ENCODE measurements at regions not wholly inside any gene's neighbourhood (a gene's known extent, or its start where the extent isn't known, plus 50 kb on each side); places are given as distances from the start of the nearest gene placed in this dataset.

DNA sequence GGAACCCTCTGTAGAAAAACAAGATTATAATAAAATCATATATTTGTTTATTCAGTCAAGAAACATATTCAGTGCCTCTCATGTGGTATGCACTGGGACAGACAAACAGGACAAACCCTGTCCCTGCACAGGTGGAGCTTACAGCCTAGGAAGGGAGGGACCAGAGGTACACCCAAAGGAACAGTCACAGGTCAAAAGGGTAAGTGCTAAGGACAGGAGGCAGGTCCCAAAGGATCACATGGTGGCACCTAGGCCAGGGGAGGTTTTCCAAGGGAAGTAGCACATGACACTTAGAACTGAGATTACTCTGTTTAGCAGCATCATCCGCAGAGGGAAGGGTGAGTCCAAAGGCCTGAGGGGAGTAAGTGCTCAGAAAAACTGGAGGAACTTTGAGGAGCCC lies 254.4 kb upstream of the ARRDC4 start:
- no peak overlapping the region for H2AFZ ChIP-seq (replicated peaks; ENCODE audit: low read length, poor library complexity)
- no peaks in the 10 kb centered on the region for H3K36me3 ChIP-seq (ENCODE audit: control insufficient read depth, insufficient read depth, low read length)
- BruUV-seq (replicated peaks), result no TSS peak
- no peak overlapping the region for H3K4ac ChIP-seq (ENCODE audit: low read depth, low read length)
- no peak overlapping the region for H2BK15ac ChIP-seq (ENCODE audit: low read depth, low read length)
- no peak overlapping the region for H3K4me2 ChIP-seq (ENCODE audit: low read depth, low read length)
- H3K9me1 ChIP-seq (ENCODE audit: insufficient read depth, low read length), result no peaks in the 10 kb centered on the region
- DNase-seq (no peak), ATAC-seq (ENCODE audit: low read depth) (no peak)
- H4K20me1 ChIP-seq (ENCODE audit: insufficient read depth, low read length), result no peaks in the 10 kb centered on the region
- 40% methylated on average over 1 of the region's 1 CpG; no CpG with 5 or more reads in 1 of the 2 experiments for WGBS, 2 experiments (ENCODE audit: extremely low coverage in 2 of 2, insufficient read length in 1 of 2)
- H3K9me3 ChIP-seq (ENCODE audit: control insufficient read depth, insufficient read depth, low read length), result peaks cover 29% of the 10 kb centered on the region
- H3K79me1 ChIP-seq (ENCODE audit: low read depth in 1 of 2, low read length in 2 of 2), result no peaks in the 10 kb centered on the region
- intact Hi-C loops (cut with micrococcal nuclease) (no loop called here), dilution Hi-C loops (cut with HindIII; ENCODE audit: low sequenced_read_pairs, unreplicated experiment) (no loop called here), in situ Hi-C loops (cut with MboI; ENCODE audit: low sequenced_read_pairs) (no loop called here)
- no peak overlapping the region for H3K4me3 ChIP-seq (ENCODE audit: insufficient read depth, low read depth, low read length)
- no peak overlapping the region for H3K27ac ChIP-seq (ENCODE audit: insufficient read depth, low read length)
- no peaks in the 10 kb centered on the region for H3K27me3 ChIP-seq (ENCODE audit: control insufficient read depth, insufficient read depth, low read length)
- no peak overlapping the region for H3K14ac ChIP-seq (replicated peaks; ENCODE audit: low read depth, low read length)
- H3K4me1 ChIP-seq (ENCODE audit: control insufficient read depth, insufficient read depth, low read length), result no peaks in the 10 kb centered on the region
- no peak overlapping the region for H2AK5ac ChIP-seq (ENCODE audit: low read depth, low read length)
- H2BK20ac ChIP-seq (ENCODE audit: low read depth, low read length), result no peak overlapping the region
- H2BK5ac ChIP-seq (ENCODE audit: low read depth, low read length, poor library complexity, severe bottlenecking), result no peak overlapping the region
- ChIA-PET CTCF (no interaction called here), POLR2A (ENCODE audit: unreplicated experiment) (no interaction called here)
- no peak overlapping the region for H3K56ac ChIP-seq (ENCODE audit: extremely low read depth, insufficient read depth, low read length)
- no peak overlapping the region for H3K9ac ChIP-seq (ENCODE audit: low read depth, low read length)
- H4K8ac ChIP-seq (ENCODE audit: low read depth in 2 of 2, low read length in 2 of 2), result no peak overlapping the region
- H4K91ac ChIP-seq (ENCODE audit: insufficient read depth, low read depth, low read length), result no peak overlapping the region
- no peak overlapping the region for H3K18ac ChIP-seq (ENCODE audit: low read depth, low read length)
- no peak overlapping the region for H4K5ac ChIP-seq (ENCODE audit: low read depth, low read length)
- no peak overlapping the region for H2BK120ac ChIP-seq (ENCODE audit: low read depth, low read length)
- no peak overlapping the region for H3K23ac ChIP-seq (ENCODE audit: low read depth, low read length)
- TF ChIP-seq, protein P1, sequence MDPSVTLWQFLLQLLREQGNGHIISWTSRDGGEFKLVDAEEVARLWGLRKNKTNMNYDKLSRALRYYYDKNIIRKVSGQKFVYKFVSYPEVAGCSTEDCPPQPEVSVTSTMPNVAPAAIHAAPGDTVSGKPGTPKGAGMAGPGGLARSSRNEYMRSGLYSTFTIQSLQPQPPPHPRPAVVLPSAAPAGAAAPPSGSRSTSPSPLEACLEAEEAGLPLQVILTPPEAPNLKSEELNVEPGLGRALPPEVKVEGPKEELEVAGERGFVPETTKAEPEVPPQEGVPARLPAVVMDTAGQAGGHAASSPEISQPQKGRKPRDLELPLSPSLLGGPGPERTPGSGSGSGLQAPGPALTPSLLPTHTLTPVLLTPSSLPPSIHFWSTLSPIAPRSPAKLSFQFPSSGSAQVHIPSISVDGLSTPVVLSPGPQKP (IDR thresholded peaks at IDR 0.05; ENCODE audit: borderline replicate concordance, low read depth, low read length), result no peak
- TF ChIP-seq RCOR1 (IDR thresholded peaks at IDR 0.05; ENCODE audit: insufficient replicate concordance, low read length) (no peak), SMC3 (IDR thresholded peaks at IDR 0.05; ENCODE audit: low read depth, low read length) (no peak), BHLHE40 (IDR thresholded peaks at IDR 0.05; ENCODE audit: low read depth, low read length) (no peak), POLR2A (IDR thresholded peaks at IDR 0.05; ENCODE audit: low read depth, low read length) (no peak), RAD21 (IDR thresholded peaks at IDR 0.05; ENCODE audit: low read length) (no peak), RFX5 (IDR thresholded peaks at IDR 0.05; ENCODE audit: low read depth, low read length) (no peak), FOS (IDR thresholded peaks at IDR 0.05; ENCODE audit: low read depth, low read length) (no peak), MAZ (IDR thresholded peaks at IDR 0.05; ENCODE audit: borderline replicate concordance, low read depth, low read length) (no peak), CHD1 (IDR thresholded peaks at IDR 0.05; ENCODE audit: low read depth, low read length) (no peak), NFE2L2 (IDR thresholded peaks at IDR 0.05; ENCODE audit: low read depth, low read length) (no peak), MAFK (IDR thresholded peaks at IDR 0.05; ENCODE audit: low read depth, low read length) (no peak), MXI1 (IDR thresholded peaks at IDR 0.05; ENCODE audit: borderline replicate concordance, low read depth, low read length) (no peak), CEBPB (IDR thresholded peaks at IDR 0.05; ENCODE audit: low read depth, low read length) (no peak)
- TF ChIP-seq, protein P2, sequence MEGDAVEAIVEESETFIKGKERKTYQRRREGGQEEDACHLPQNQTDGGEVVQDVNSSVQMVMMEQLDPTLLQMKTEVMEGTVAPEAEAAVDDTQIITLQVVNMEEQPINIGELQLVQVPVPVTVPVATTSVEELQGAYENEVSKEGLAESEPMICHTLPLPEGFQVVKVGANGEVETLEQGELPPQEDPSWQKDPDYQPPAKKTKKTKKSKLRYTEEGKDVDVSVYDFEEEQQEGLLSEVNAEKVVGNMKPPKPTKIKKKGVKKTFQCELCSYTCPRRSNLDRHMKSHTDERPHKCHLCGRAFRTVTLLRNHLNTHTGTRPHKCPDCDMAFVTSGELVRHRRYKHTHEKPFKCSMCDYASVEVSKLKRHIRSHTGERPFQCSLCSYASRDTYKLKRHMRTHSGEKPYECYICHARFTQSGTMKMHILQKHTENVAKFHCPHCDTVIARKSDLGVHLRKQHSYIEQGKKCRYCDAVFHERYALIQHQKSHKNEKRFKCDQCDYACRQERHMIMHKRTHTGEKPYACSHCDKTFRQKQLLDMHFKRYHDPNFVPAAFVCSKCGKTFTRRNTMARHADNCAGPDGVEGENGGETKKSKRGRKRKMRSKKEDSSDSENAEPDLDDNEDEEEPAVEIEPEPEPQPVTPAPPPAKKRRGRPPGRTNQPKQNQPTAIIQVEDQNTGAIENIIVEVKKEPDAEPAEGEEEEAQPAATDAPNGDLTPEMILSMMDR (conservative IDR thresholded peaks at IDR 0.05; ENCODE audit: low read depth, low read length), result no peak
- TF ChIP-seq, protein P3, sequence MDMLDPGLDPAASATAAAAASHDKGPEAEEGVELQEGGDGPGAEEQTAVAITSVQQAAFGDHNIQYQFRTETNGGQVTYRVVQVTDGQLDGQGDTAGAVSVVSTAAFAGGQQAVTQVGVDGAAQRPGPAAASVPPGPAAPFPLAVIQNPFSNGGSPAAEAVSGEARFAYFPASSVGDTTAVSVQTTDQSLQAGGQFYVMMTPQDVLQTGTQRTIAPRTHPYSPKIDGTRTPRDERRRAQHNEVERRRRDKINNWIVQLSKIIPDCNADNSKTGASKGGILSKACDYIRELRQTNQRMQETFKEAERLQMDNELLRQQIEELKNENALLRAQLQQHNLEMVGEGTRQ (IDR thresholded peaks at IDR 0.05; ENCODE audit: low read depth, low read length), result no peak
- no peak overlapping the region for H2AK9ac ChIP-seq (replicated peaks; ENCODE audit: low read depth, low read length, poor library complexity)

Data from IMR-90 (cell line).